ENCODE measurements at regions not wholly inside any gene's neighbourhood (a gene's known extent, or its start where the extent isn't known, plus 50 kb on each side); places are given as distances from the start of the nearest gene placed in this dataset.

DNA sequence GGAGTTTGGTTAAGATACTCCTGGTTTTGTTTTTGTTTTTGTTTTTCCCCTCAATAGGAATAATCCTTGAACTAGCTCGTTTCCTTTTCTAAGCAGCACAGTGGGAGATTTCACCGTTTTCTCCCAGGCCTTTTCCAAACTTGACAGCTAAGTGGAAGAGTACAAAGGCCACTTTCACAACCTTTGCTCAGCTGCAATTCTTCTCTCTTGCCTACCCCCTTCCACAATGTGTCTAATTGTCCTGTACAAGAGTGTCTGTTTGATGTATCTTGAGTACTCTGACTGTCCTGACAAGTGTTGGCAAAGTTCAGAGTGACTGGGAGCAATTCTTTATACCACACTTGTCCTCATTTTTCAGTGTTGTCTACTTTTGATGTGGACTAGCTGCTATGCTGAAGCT lies 674.3 kb upstream of the AMOT start (continued):
- TF ChIP-seq, protein P1, sequence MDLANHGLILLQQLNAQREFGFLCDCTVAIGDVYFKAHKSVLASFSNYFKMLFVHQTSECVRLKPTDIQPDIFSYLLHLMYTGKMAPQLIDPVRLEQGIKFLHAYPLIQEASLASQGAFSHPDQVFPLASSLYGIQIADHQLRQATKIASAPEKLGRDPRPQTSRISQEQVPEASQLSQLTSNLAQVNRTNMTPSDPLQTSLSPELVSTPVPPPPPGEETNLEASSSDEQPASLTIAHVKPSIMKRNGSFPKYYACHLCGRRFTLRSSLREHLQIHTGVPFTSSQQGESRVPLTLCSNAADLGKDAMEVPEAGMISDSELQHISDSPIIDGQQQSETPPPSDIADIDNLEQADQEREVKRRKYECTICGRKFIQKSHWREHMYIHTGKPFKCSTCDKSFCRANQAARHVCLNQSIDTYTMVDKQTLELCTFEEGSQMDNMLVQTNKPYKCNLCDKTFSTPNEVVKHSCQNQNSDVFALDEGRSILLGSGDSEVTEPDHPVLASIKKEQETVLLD (CRISPR knock-in tag; IDR thresholded peaks at IDR 0.05; ENCODE audit: low read depth): no peak
- TF ChIP-seq EP300 (IDR thresholded peaks at IDR 0.05; ENCODE audit: low read depth in 2 of 2, low read length in 2 of 2) (peak in 1 of 2 experiments; percentile 56; a peak in 1 of 4 replicates), EP300 (CRISPR knock-in tag; IDR thresholded peaks at IDR 0.05; ENCODE audit: borderline replicate concordance) (no peak), SOX6 (IDR thresholded peaks at IDR 0.05) (no peak), SOX6 (CRISPR knock-in tag; IDR thresholded peaks at IDR 0.05) (peak; percentile 58), GTF2F1 (IDR thresholded peaks at IDR 0.05; ENCODE audit: low read length) (no peak), ZNF441 (CRISPR knock-in tag; IDR thresholded peaks at IDR 0.05; ENCODE audit: borderline replicate concordance) (no peak), CHD2 (IDR thresholded peaks at IDR 0.05; ENCODE audit: low read depth, low read length) (no peak), CEBPG (CRISPR knock-in tag; IDR thresholded peaks at IDR 0.05) (peak; percentile 36; the same call in 1 of the 2 replicates), ZMYM2 (CRISPR knock-in tag; IDR thresholded peaks at IDR 0.05) (no peak), GZF1 (CRISPR knock-in tag; IDR thresholded peaks at IDR 0.05) (no peak), FOSL1 (CRISPR knock-in tag; IDR thresholded peaks at IDR 0.05; ENCODE audit: borderline replicate concordance) (no peak), SOX5 (CRISPR knock-in tag; IDR thresholded peaks at IDR 0.05; ENCODE audit: borderline replicate concordance) (0 out of 2 replicates have a peak, but pooled peaks have one; percentile 48), CEBPB (IDR thresholded peaks at IDR 0.05; ENCODE audit: borderline replicate concordance, low read depth, low read length) (0 out of 2 replicates have a peak, but pooled peaks have one; percentile 35), TCF7 (IDR thresholded peaks at IDR 0.05; ENCODE audit: low read depth) (peak; percentile 24; the same call in 1 of the 2 replicates), NCOR1 (IDR thresholded peaks at IDR 0.05; ENCODE audit: borderline replicate concordance, low read length) (peak; percentile 31; the same call in 1 of the 2 replicates), BCL6 (CRISPR knock-in tag; IDR thresholded peaks at IDR 0.05) (peak; percentile 17; the same call in 1 of the 2 replicates)
- TF ChIP-seq, protein P2, sequence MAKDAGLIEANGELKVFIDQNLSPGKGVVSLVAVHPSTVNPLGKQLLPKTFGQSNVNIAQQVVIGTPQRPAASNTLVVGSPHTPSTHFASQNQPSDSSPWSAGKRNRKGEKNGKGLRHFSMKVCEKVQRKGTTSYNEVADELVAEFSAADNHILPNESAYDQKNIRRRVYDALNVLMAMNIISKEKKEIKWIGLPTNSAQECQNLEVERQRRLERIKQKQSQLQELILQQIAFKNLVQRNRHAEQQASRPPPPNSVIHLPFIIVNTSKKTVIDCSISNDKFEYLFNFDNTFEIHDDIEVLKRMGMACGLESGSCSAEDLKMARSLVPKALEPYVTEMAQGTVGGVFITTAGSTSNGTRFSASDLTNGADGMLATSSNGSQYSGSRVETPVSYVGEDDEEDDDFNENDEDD (CRISPR knock-in tag; IDR thresholded peaks at IDR 0.05; ENCODE audit: borderline replicate concordance): no peak
- TF ChIP-seq, protein P3, sequence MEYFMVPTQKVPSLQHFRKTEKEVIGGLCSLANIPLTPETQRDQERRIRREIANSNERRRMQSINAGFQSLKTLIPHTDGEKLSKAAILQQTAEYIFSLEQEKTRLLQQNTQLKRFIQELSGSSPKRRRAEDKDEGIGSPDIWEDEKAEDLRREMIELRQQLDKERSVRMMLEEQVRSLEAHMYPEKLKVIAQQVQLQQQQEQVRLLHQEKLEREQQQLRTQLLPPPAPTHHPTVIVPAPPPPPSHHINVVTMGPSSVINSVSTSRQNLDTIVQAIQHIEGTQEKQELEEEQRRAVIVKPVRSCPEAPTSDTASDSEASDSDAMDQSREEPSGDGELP (IDR thresholded peaks at IDR 0.05; ENCODE audit: borderline replicate concordance, low read depth): 0 out of 2 replicates have a peak, but pooled peaks have one; percentile 22
- TF ChIP-seq, protein P4, sequence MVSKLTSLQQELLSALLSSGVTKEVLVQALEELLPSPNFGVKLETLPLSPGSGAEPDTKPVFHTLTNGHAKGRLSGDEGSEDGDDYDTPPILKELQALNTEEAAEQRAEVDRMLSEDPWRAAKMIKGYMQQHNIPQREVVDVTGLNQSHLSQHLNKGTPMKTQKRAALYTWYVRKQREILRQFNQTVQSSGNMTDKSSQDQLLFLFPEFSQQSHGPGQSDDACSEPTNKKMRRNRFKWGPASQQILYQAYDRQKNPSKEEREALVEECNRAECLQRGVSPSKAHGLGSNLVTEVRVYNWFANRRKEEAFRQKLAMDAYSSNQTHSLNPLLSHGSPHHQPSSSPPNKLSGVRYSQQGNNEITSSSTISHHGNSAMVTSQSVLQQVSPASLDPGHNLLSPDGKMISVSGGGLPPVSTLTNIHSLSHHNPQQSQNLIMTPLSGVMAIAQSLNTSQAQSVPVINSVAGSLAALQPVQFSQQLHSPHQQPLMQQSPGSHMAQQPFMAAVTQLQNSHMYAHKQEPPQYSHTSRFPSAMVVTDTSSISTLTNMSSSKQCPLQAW (CRISPR knock-in tag; IDR thresholded peaks at IDR 0.05): no peak
